Endothelial cell of umbilical vein (primary cell): ENCODE measurements at regions not wholly inside any gene's neighbourhood (a gene's known extent, or its start where the extent isn't known, plus 50 kb on each side); places are given as distances from the start of the nearest gene placed in this dataset.

Source experiments
- BruUV-seq: library from RNA; stranded (reverse); fragments of 400-500 nt; replicated peaks from 2 replicates; lab custom pipeline; 2021; lab: Mats Ljungman, UMichigan
- CTCF ChIA-PET: fragments of 300-600, 350-600 bp; sonication (Branson Sonifier 250); formaldehyde crosslinking; loops from one replicate; lab custom pipeline; 2021; ENCODE audit warnings: antibody characterized with exemption, inconsistent platforms; lab: Charles Lee
- POLR2A ChIA-PET: fragments of 300-600, 350-600 bp; sonication (Branson Sonifier 250); formaldehyde crosslinking; loops from one replicate; lab custom pipeline; 2021; ENCODE audit warnings: antibody characterized with exemption, inconsistent platforms; lab: Charles Lee
- DNase-seq: peaks from one replicate; pipeline ENCODE4 v3.0.0-alpha.2; 2011; ENCODE audit warnings: low read depth, low spot score
- FAIRE-seq: peaks from 2 replicates; lab custom pipeline; 2011; peaks lifted over from hg19 to GRCh38; lab: Jason Lieb, UNC
- H2AFZ ChIP-seq: 2 replicates; pipeline ENCODE4 v1.6.0; 2012; ENCODE audit warnings: low read depth, low read length, control low read depth, inconsistent platforms
- H3K27ac ChIP-seq: 2 replicates; pipeline ENCODE4 v1.5.1; 2011; ENCODE audit warnings: low read depth, mild to moderate bottlenecking, control low read depth, low read length, moderate library complexity; ENCODE audit not compliant: insufficient read depth
- H3K27me3 ChIP-seq, 2 experiments: 2 replicates each; pipeline versions ENCODE4 v1.6.0 to v1.6.1; 2011; ENCODE audit warnings: low read length in 2 of 2, mixed read lengths in 1 of 2; ENCODE audit not compliant: control insufficient read depth in 2 of 2, insufficient read depth in 2 of 2
- H3K36me3 ChIP-seq, 2 experiments: 2 replicates in 1 of 2; 3 replicates in 1 of 2; pipeline ENCODE4 v1.5.1; 2011; ENCODE audit warnings: low read length in 2 of 2, mild to moderate bottlenecking in 1 of 2, moderate library complexity in 1 of 2; ENCODE audit not compliant: control insufficient read depth in 2 of 2, insufficient read depth in 2 of 2; ENCODE audit errors: extremely low read depth in 1 of 2
- H3K4me1 ChIP-seq: 3 replicates; pipeline ENCODE4 v1.5.1; 2011; ENCODE audit warnings: mild to moderate bottlenecking, low read length; ENCODE audit not compliant: control insufficient read depth, insufficient read depth; ENCODE audit errors: extremely low read depth
- H3K4me2 ChIP-seq: 2 replicates; pipeline ENCODE4 v1.6.1; 2011; ENCODE audit warnings: low read length, control low read depth, mixed read lengths; ENCODE audit not compliant: insufficient read depth
- H3K4me3 ChIP-seq, 3 experiments: fragments of 200-600 bp in 1 of 3; sonication (generic), shearing (Covaris generic) in 1 of 3; replicated peaks in 1 of 3; 2 replicates each; pipeline ENCODE4 v1.5.1; 2011 to 2016; ENCODE audit warnings: control low read depth in 3 of 3, low read length in 3 of 3, mild to moderate bottlenecking in 2 of 3, inconsistent platforms in 1 of 3, low read depth in 1 of 3, moderate library complexity in 1 of 3; ENCODE audit not compliant: insufficient read depth in 1 of 3
- H3K79me2 ChIP-seq: 2 replicates; pipeline ENCODE4 v1.6.0; 2012; ENCODE audit warnings: low read length, inconsistent platforms; ENCODE audit not compliant: control insufficient read depth, insufficient read depth
- H3K9ac ChIP-seq: replicated peaks from 2 replicates; pipeline ENCODE3; 2011; ENCODE audit warnings: low read length, control low read depth; ENCODE audit not compliant: insufficient read depth; ENCODE audit errors: extremely low read depth
- H3K9me1 ChIP-seq: replicated peaks from 3 replicates; pipeline ENCODE4 v1.6.0; 2011; ENCODE audit warnings: mild to moderate bottlenecking, low read length; ENCODE audit not compliant: control insufficient read depth, insufficient read depth; ENCODE audit errors: extremely low read depth
- H3K9me3 ChIP-seq: replicated peaks from 2 replicates; pipeline ENCODE4 v1.5.1; 2012; ENCODE audit warnings: low read length, inconsistent platforms; ENCODE audit not compliant: control insufficient read depth, insufficient read depth
- H4K20me1 ChIP-seq: replicated peaks from 2 replicates; pipeline ENCODE3; 2011; ENCODE audit warnings: mild to moderate bottlenecking, low read length; ENCODE audit not compliant: control insufficient read depth, insufficient read depth; ENCODE audit errors: extremely low read depth
- CTCF ChIP-seq, 2 donors: IDR thresholded peaks; 1 replicate in 1 of 2; 2 replicates in 1 of 2; pipeline ENCODE4 v1.5.1; 2011; ENCODE audit warnings: low read length in 2 of 2, mild to moderate bottlenecking in 2 of 2, moderate library complexity in 2 of 2, control low read depth in 1 of 2, inconsistent platforms in 1 of 2, low read depth in 1 of 2; ENCODE audit not compliant: insufficient read depth in 1 of 2; ENCODE audit errors: extremely low read depth in 1 of 2
- EZH2 ChIP-seq: IDR thresholded peaks from 2 replicates; pipeline ENCODE4 v1.6.1; 2012; ENCODE audit warnings: borderline replicate concordance, low read depth, mild to moderate bottlenecking, moderate library complexity, low read length, inconsistent platforms; ENCODE audit not compliant: severe bottlenecking
- FOS ChIP-seq: IDR thresholded peaks from 2 replicates; pipeline ENCODE4 v1.6.1; 2011; ENCODE audit warnings: mild to moderate bottlenecking, low read length, moderate library complexity, borderline replicate concordance; ENCODE audit not compliant: insufficient read depth
- GATA2 ChIP-seq: IDR thresholded peaks from 2 replicates; pipeline ENCODE4 v1.7.0; 2011; ENCODE audit warnings: low read depth, mild to moderate bottlenecking, moderate library complexity, mixed read lengths, low read length; ENCODE audit not compliant: insufficient read length, insufficient read depth
- JUN ChIP-seq: IDR thresholded peaks from 2 replicates; pipeline ENCODE4 v1.6.1; 2011; ENCODE audit warnings: borderline replicate concordance, low read depth; ENCODE audit not compliant: insufficient read length, insufficient read depth
- MYC ChIP-seq: IDR thresholded peaks from one replicate; pipeline ENCODE4 v1.6.1; 2011; ENCODE audit warnings: mild to moderate bottlenecking, low read depth, low read length
- POLR2A ChIP-seq: IDR thresholded peaks from 2 replicates; pipeline ENCODE4 v1.6.1; 2012; ENCODE audit warnings: low read depth, mild to moderate bottlenecking, control low read depth, low read length
- POLR2AphosphoS5 ChIP-seq: IDR thresholded peaks from 2 replicates; pipeline ENCODE4 v1.6.1; 2012; ENCODE audit warnings: low read depth, mild to moderate bottlenecking, control low read depth, low read length, moderate library complexity; ENCODE audit not compliant: insufficient read depth
- dilution Hi-C: fragments of 300-500 bp; cut with MboI; formaldehyde crosslinking; loops from one replicate; pipeline ENCODE4 v1.15.0; 2019; ENCODE audit warnings: low sequenced_read_pairs; ENCODE audit not compliant: extremely low pct_ligation_motif_present
- intact Hi-C: fragments of 100-400 bp; cut with micrococcal nuclease; formaldehyde crosslinking; loops from one replicate; pipeline ENCODE4 v1.10.0; 2022
- TF ChIP-seq, protein P1 (sequence below): IDR thresholded peaks from 2 replicates; pipeline ENCODE4 v1.6.1; 2011; ENCODE audit not compliant: insufficient read depth, insufficient read length

GRCh38 chr20:11231742-11232648, 558.2 kb upstream of the JAG1 start:
- no TSS peak for BruUV-seq
- no peaks in the 10 kb centered on the region for H3K9me1 ChIP-seq
- TF ChIP-seq GATA2, result no peak
- no peak for TF ChIP-seq JUN
- no peak for TF ChIP-seq EZH2
- no peak for TF ChIP-seq MYC
- TF ChIP-seq, protein P1, sequence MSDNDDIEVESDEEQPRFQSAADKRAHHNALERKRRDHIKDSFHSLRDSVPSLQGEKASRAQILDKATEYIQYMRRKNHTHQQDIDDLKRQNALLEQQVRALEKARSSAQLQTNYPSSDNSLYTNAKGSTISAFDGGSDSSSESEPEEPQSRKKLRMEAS, result no peak
- no peak for TF ChIP-seq FOS
- no peak for TF ChIP-seq POLR2AphosphoS5
- no peak for TF ChIP-seq POLR2A
- no peak for TF ChIP-seq CTCF (IDR thresholded peaks at IDR 0.05; ENCODE audit: extremely low read depth in 1 of 2, insufficient read depth in 1 of 2, low read depth in 1 of 2, low read length in 2 of 2)
- no peak overlapping the region for H3K9ac ChIP-seq
- H3K9me3 ChIP-seq, result no peaks in the 10 kb centered on the region
- no peaks in the 10 kb centered on the region for H4K20me1 ChIP-seq
- dilution Hi-C loops, result no loop called here
- no peaks in the 10 kb centered on the region for H3K27me3 ChIP-seq
- no peak for FAIRE-seq
- no peak overlapping the region for H2AFZ ChIP-seq
- H3K36me3 ChIP-seq, result no peaks in the 10 kb centered on the region
- H3K79me2 ChIP-seq, result no peaks in the 10 kb centered on the region
- no peak overlapping the region for H3K27ac ChIP-seq
- H3K4me1 ChIP-seq, result peaks cover 32% of the 10 kb centered on the region
- intact Hi-C loops, result no loop called here
- H3K4me2 ChIP-seq, result no peak overlapping the region
- H3K4me3 ChIP-seq, result no peak overlapping the region
- DNase-seq, result no peak
- CTCF ChIA-PET, result no interaction called here
- POLR2A ChIA-PET, result no interaction called here
